GM18507 (cell line): ENCODE measurements at regions not wholly inside any gene's neighbourhood (a gene's known extent, or its start where the extent isn't known, plus 50 kb on each side); places are given as distances from the start of the nearest gene placed in this dataset.

Source experiments
- DNase-seq: peaks from one replicate; pipeline ENCODE4 v3.0.0; 2011; ENCODE audit warnings: low read depth; ENCODE audit not compliant: insufficient read length; ENCODE audit errors: extremely low spot score
- FAIRE-seq: peaks from 2 replicates; lab custom pipeline; 2011; peaks lifted over from hg19 to GRCh38; lab: Jason Lieb, UNC

DNA sequence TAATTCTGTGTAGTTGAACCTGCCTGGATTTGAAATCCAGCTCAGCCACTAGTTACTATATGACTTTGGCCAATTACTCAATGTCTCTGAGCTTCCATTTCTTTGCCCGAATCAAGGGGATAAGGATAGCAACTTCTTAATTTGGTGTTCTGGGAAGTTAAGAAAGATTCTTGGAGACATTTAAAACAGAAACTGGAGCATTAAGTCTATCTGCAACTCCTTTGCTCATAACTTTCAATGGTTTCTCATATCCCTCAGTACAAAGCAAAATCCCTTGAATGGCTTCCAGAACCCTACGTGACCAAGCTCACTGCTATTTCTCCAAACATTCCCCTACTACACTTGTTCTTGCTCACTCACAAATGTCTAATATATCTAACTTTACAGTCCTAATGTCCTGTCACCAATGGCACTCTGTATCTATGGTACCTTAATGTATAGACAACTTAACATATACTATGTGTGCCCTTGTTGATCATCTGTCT is 849.1 kb upstream of the SLIT2 start:
- DNase-seq, result no peak
- FAIRE-seq, result no peak

DNA sequence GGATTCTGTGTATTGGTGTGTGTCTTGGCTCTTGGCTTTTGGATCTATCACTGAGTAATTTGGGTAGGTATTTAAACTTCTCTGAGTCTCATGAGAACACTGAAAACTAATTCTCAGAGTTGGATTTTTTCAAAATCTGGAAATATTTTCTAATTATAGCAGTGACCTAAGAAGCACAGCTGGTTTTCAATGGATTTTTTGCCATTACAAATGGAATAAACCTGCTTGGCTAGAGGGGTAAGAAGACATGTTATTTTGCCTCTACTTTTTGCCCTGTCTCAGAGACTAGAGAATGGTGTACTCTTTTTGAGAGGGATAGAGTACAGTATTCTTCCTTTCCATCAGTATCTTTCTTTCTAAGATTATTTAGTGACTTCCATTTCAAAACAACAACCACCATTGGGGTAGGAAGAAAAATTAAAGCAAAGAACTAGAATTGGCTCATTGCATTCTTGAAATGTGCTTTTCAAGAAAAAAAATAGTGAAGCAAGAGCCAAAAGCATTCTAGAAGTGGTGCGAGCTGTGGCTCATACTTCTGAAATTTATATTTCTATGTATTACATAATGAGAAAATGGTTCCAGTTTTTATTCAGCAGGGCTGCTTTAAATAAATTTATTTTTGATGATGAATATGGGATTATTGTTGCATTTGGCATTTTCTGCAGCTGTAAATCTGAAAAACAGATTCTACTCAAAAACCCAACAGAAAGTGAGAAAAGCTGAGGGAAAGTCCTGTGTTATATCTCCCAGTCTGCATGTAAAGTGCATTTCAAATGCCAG is 850.2 kb upstream of the SLIT2 start:
- no peak for DNase-seq
- FAIRE-seq, result no peak

DNA sequence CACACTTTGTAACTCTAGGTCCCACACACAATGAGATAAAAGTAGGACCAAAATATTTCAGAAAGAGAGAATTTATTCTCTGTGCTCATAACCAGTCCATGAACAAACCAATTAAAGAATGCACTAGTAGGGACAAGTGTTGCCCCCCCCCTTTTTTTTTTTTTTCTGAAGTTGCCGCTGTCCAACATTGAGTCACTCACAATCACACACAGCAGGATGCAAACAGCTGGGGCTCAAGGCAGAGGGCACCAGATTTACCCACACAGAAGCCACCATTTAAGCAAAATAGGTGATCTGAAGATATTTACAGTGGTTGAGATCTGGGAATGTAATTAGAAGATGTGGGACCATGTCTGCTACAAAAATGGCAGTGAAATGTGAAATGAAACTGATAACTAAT is 850.9 kb upstream of the SLIT2 start:
- DNase-seq (no peak), FAIRE-seq (no peak)

DNA sequence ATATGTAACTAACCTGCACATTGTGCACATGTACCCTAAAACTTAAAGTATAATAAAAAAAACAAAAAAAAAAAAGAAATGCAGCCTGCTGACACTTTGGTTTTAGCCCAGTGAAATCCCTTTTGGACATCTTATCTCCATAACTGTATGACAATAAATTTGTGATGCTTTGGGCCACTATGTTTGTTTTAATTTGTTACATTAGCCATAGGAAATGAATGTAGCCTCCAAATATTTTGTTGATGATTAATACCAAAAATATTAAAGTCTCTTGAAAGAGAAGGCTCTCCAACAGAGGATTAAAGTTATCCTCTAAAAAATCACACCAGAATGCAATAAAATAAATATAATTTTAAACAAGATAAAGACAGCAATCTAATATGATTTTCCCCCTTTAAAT is 852.7 kb upstream of the SLIT2 start:
- DNase-seq (no peak), FAIRE-seq (no peak)

- FAIRE-seq, result no peak
- DNase-seq, result no peak
Measured at GRCh38 chr4:19386786-19387185, 864.9 kb upstream of the SLIT2 start.

DNA sequence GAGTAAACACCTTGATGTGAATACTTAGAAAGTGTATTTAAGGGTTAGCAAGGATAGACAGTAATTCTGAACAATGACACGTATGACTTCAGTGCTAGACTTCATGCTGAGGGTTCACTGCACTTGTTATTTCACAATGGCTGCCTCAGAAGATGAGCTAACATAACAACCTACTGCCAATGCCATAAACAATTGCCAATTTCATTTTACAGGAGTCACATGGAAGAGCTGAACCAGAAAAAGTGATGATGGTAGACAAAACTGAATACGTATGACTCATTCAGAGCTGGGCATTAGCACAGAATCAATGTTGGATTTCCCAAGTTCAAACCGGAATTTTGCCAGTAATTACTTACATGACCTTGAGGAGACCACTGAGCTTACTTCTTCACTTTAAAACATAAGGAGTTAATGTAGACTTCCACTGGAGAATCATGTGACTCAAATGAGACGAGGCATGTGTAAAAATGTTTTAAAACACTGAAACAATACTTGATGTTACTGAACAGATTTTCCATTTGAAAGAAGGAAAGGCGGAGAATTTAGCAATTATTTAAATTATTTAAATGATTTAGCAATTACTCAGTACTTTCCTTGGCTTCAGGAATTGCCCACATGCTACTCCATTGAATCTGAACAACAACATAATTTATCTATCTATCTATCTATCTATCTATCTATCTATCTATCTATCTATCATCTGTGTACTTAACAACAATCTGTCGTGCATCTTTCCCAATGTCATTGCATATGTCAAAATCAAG is 868.5 kb upstream of the SLIT2 start:
- DNase-seq (no peak), FAIRE-seq (no peak)

DNA sequence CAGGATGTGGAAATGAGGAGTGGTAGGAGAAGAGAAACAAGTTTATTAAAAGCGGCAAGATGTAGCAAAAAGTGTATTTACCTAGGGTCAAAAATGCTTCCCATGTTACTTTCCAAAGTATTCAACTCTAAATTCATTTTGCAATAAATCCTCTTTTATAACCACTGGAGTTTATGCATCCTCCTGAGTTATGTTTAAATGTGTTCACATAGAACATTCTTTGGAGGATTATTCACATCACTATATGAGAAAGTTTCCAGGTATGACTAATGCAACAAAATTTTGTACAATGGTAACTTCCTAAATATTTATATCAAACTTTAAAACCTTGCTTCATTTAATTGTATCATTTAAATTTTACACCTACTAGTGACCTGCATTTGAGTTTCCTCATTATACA is 870.6 kb upstream of the SLIT2 start:
- DNase-seq (no peak), FAIRE-seq (no peak)

DNA sequence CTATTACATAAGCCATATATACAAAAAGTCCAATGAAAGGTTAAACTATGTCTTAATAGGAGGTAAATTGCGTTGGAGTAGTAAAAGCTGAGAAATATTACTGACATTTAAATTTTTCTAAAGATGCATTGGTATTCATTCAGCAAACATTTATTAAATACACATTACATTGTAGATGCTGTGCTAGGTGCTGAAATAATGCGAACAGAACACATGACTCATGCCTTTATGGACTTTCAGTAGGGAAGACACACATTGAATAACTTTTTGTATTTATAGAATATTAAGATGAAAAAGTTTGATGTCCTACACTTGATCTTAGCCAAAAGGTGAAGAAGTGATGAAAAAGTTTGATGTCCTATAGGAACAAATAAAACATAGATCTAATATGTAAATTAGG is 871.1 kb upstream of the SLIT2 start:
- FAIRE-seq, result no peak

DNA sequence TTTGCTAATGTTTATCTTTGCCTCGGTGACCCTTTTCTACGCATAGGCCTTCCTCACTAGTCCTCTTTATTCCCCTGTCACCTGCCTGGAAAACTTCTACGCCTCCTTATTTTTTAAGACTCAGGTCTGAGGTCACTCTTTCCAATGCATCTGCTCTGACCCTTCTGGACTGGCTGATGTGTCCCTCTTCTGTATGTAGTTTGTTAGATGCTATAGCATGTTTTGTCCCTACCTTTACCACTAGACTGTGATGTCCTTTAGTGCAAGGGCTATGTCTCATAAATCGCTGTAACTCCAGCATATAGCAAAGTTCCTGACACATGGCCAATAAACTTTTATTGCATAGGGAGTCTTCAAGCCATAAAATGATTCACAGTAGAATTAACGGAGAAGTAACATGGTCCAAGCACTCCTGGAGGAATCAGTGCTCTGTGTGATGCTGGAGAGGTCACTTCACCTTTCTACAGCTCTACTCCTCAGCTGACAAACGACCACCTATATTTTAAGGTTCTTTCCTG is 872.5 kb upstream of the SLIT2 start:
- FAIRE-seq, result no peak
- no peak for DNase-seq

More for the DNA sequence above, 871.1 kb upstream of the SLIT2 start:
- DNase-seq, result no peak

DNA sequence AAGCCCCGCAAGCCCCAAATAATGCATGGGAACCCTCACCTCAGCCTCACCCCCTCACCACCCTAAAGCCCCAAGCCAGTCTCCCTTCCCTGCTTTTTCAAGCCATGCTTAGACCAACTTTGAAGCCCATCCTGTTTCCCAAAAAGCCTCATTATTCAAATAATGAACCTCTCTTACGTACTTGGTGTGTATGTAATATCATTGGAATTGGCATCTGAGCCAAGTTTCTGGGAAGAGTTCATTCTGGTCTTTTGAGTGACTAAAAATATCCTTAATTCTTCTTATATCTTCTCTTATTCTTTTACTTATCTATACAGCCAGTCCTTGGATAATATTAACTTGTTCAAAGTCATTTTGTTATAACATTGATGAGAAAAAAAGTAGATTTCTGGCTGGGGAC is 875.8 kb upstream of the SLIT2 start:
- no peak for DNase-seq
- FAIRE-seq, result no peak

DNA sequence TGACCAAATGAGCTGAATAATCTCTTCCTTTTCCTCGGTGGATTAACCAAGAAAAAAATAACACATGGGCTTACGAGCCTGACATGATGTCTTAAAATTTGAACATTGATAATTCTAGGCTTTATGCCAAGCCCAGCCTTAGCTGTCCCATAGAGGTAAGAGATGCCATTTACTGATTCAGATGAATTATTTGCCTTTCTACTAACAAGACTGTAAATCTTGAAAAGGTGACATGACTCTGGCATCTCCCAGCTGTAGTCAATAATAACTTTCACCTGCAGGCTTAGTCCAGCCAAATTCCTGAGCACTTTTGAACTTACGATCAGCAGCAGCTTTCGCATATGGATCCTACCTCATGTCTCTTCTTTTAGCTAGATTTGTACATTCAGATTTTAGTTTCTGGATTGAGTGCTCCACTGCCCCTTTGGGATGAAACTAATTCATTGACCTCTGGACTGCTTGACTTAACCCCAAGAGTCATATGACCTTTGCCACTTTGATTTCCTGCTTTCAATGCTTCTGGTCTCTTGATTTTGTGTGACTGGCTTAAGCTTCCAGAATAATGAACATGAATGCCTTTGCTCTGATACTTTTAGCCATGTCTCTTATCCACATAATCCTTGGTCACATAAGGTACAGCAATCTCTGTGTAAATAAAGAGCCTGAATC is 876.4 kb upstream of the SLIT2 start:
- FAIRE-seq, result no peak
- no peak for DNase-seq

DNA sequence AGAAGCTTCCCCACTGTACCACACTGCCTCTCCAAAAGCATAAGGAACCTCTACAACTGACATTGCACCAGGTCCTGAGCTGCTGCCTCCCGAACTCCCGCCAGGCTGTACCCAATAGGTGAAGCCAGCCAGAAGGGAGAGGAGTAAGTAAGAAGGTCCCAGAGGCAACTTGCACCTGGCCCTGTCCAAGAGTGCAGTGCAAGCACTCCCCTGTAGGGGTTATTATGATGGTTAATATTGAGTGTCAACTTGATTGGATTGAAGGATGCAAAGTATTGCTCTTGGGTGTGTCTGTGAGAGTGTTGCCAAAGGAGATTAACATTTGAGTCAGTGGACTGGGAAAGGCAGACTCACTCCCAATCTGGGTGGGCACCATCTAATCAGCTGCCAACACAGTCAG is 879.3 kb upstream of the SLIT2 start:
- DNase-seq, result no peak
- FAIRE-seq, result no peak

DNA sequence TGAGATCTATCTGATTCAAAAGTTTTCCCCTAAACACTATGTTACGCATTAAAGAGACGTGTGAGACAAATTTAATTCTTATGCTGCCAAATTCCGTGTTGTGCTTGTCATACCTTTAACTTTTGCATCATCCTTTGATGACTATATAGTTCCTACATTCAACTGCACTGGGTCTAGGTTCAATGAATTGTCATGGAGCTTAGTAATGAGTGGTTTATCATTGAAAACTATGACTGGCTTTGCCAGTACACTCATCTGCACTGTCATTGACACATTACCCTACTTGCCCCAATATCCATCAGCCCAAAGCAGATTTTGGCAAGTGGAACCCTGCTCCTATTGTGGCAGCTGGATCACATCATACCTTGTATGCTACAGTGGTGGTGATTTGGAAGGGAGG is 882.9 kb upstream of the SLIT2 start:
- DNase-seq, result no peak
- no peak for FAIRE-seq

DNA sequence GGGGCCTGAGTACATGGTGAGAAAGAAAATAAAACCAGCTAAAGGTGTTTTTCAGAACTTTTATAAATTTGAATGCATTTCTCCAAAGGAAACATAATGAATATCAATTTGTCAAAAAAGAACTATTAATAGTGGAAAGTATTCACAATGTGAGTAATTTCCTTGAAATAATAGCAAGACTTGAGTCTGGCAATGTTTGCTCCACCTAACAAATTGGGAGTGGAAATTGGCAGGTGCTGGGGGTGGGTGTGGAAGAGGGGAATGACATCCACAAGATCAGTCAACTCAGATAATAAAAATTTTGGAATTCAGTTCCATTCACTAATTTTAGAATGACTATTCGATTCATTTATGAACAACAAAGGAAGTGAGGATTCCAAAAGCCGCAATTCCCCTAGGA is 884.8 kb upstream of the SLIT2 start:
- DNase-seq (no peak), FAIRE-seq (no peak)

DNA sequence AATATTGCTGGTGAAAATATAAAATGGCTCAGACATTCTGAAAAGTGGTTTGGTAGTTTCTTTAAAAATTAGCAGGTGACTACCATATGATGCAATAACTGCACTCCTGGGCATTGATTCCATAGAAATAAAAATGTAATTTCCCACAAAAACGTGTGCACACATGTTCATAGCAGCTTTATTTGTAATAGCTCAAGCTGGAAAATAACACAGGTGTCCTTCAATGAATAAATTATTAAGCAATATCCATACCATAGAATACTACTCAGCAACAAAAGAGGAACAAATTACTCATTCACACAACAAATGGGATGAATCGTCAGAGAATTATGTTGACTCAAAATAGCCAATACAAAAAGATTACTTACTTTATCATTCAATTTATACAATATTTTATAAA is 893.7 kb upstream of the SLIT2 start:
- DNase-seq (no peak), FAIRE-seq (no peak)

DNA sequence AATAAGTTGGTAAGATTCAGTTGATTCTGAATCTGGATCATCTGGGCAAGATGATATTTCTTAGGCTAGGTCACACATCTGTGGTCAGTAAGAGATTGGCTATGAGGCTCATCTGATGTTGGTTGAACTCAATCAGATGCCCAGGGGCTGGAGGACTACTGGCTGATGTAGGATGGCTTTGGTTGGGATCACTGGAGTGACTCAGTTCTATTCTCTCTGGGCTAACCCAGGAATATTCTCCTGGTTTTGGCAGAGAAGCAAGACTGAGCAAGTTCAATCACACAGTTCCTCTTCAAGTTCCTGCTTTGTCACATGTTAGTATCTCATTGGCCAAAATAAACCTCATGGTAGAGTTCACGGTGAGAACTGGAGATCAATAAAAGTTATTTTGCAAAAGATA is 902.3 kb upstream of the SLIT2 start:
- DNase-seq (no peak), FAIRE-seq (no peak)

GRCh38 chr4:19348746-19349145 is 903.0 kb upstream of the SLIT2 start:
- FAIRE-seq (no peak), DNase-seq (no peak)

GRCh38 chr4:19346636-19347035 is 905.1 kb upstream of the SLIT2 start:
- DNase-seq, result no peak
- FAIRE-seq, result no peak

DNA sequence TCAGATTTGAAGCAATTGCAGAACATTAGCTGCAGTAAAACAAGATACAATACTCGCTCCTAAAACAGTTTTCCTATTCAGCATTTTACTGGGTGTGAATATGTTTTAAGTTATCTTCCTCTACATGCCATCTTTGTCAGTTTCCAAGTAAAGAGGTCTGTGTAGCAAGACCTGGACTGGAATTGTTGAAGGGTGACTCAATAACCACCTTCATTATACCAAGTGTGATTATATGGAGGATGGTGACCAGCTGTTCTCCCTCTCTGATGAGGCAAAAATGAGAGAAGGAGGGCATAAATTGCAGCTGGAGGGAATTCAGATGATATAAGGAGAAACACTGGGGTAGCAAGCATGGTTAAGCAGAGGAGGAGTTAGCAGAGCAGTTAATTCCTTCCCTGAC is 922.1 kb upstream of the SLIT2 start:
- FAIRE-seq (no peak), DNase-seq (no peak)

GRCh38 chr4:19329077-19329476 is 922.6 kb upstream of the SLIT2 start:
- no peak for FAIRE-seq
- no peak for DNase-seq
